HUES64 (cell line): ENCODE measurements at regions not wholly inside any gene's neighbourhood (a gene's known extent, or its start where the extent isn't known, plus 50 kb on each side); places are given as distances from the start of the nearest gene placed in this dataset.

ENCODE experiments used
- H3K27ac ChIP-seq: 2 replicates; pipeline ENCODE4 v1.7.0; 2013; ENCODE audit warnings: low read depth, low read length, inconsistent platforms
- H3K27me3 ChIP-seq: 2 replicates; pipeline ENCODE4 v1.6.1; 2013; ENCODE audit warnings: mild to moderate bottlenecking, low read length; ENCODE audit not compliant: insufficient read depth
- H3K36me3 ChIP-seq: 2 replicates; pipeline ENCODE4 v1.6.1; 2013; ENCODE audit warnings: mild to moderate bottlenecking, low read length; ENCODE audit not compliant: insufficient read depth
- H3K4me1 ChIP-seq: 2 replicates; pipeline ENCODE4 v1.6.1; 2013; ENCODE audit warnings: mild to moderate bottlenecking, low read length, moderate library complexity; ENCODE audit not compliant: insufficient read depth
- H3K4me3 ChIP-seq: 2 replicates; pipeline ENCODE4 v1.5.1; 2013; ENCODE audit warnings: mild to moderate bottlenecking, low read length, moderate library complexity
- H3K9ac ChIP-seq: 2 replicates; pipeline ENCODE4 v1.6.1; 2013; ENCODE audit warnings: mild to moderate bottlenecking, low read depth, low read length
- H3K9me3 ChIP-seq: 2 replicates; pipeline ENCODE4 v1.6.1; 2013; ENCODE audit warnings: low read depth, low read length; ENCODE audit not compliant: insufficient read depth
- WGBS: fragments of 150-250, 120-280 bp; methylation state at CpG from one replicate; pipeline ENCODE4 v1.1.7; 2013; ENCODE audit warnings: missing lambda C conversion rate; 5-methylcytosine and 5-hydroxymethylcytosine counted together

DNA sequence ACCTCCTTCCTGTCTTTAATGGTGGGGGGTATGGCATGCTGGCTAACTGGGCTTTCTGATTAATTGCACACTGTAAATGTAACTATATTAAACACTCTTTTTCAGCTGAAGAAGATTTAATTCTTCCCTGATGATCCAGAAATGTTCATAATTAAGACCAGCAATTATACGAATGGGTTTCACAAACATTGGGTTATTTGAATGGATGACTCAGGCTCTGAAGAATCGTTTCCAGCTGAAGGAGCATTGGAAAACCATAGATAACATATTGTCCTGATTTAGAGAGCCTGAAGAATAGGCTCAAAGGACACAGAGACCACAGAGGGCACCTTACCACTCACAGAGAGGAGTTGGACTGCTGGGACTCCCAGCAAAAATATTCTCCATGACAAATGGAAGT, 130.7 kb upstream of the SSTR4 start:
- Histone ChIP-seq H3K9me3 (no peaks in the 10 kb centered on the region; the same call in 1 of the 2 replicates), H3K4me3 (no peak overlapping the region), H3K4me1 (no peaks in the 10 kb centered on the region), H3K27ac (no peak overlapping the region), H3K36me3 (no peaks in the 10 kb centered on the region), H3K9ac (no peak overlapping the region), H3K27me3 (no peaks in the 10 kb centered on the region)
- 95% methylated on average over 2 of the region's 2 CpGs for whole genome bisulfite sequencing

DNA sequence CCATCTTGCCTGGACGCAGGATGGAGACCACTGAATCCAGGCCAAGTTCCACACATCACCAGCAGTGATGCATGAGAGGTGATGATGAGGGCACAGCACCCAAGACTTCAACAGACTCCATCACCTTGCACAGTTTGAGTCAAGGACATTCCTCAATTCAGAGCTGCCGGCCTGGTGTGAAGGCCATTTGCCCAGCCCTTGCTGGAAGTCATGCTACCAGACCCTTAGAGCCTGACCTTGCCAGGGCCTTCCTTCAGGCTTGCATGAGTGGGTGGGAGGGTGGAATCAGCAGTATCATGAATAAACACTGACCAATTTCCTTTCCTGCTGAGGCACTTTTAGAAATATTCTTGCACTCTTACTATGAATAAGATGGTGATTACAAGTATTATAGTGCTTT, 130.2 kb upstream of the SSTR4 start:
- H3K9ac ChIP-seq: no peak overlapping the region
- H3K27ac ChIP-seq: no peak overlapping the region
- no peaks in the 10 kb centered on the region for H3K4me1 ChIP-seq
- H3K4me3 ChIP-seq: no peak overlapping the region
- WGBS: 95% methylated on average over 2 of the region's 2 CpGs
- no peaks in the 10 kb centered on the region for H3K27me3 ChIP-seq
- no peaks in the 10 kb centered on the region; the same call in 1 of the 2 replicates for H3K9me3 ChIP-seq
- H3K36me3 ChIP-seq: no peaks in the 10 kb centered on the region

DNA sequence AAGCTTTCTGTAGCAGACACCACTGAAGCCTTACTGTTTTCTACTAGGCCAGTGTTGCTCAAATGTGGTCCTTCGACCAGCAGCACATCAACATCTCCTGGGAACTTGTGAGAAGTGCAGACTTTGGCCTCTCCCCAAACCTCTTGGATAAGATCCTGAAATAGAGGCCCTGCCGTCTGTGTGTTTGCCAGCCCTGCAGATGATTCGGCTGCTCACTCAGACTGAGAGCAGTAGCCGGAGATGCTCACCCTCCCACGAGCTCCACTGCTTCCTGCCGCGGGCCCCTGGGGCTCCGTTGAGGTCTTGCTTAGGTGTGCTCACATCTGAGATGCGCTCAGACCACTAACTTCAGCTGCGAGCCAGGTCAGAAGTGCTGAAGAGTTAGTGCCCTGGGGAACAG, 129.5 kb upstream of the SSTR4 start:
- H3K9me3 ChIP-seq: no peaks in the 10 kb centered on the region
- H3K4me3 ChIP-seq: no peak overlapping the region
- WGBS: 90% methylated on average over 10 of the region's 10 CpGs
- H3K27me3 ChIP-seq: no peaks in the 10 kb centered on the region
- H3K4me1 ChIP-seq: no peaks in the 10 kb centered on the region
- no peaks in the 10 kb centered on the region for H3K36me3 ChIP-seq
- no peak overlapping the region for H3K9ac ChIP-seq
- H3K27ac ChIP-seq: no peak overlapping the region

DNA sequence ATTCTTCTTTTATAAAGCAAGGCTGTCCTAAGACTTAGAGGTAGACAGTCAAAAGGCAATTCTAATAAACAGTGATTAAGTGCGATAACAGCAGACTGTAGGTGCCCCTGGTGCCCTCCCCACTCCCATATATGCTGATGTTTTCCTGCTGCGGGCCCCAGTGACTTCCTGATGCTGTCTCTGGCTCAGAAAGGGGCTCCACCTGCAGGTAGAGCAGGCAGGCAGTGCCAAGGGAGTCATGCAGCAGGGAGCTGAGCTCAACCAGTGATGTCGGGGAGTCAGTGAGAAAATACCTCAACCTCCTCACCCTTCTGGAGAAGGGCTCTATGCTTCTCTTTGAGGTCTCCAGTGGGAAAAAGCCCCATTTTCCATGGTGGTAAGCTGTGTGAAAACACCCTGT, 126.7 kb upstream of the SSTR4 start:
- 83% methylated on average over 3 of the region's 3 CpGs for WGBS
- H3K9me3 ChIP-seq: 0 out of 2 replicates have a peak, but pooled peaks cover 4% of the 10 kb centered on the region

DNA sequence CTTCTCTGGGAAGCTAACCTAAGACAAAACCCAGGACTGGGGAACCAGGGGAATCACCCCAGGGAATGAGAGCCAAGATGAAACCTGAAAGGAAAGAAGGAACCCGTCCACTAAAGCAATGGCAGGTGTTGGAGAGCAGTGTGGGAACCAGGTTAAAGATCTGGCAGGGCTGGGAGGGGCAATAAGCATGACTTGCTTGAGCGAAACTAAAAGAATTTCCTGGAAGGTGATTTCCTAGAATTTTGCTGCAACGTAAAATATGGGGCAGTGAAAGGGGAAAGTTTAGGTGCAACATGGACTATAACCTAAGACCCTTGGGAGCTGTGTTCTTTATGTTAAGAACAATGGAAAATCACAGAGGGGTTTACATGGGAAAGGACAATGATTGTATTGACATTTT, 126.2 kb upstream of the SSTR4 start:
- Histone ChIP-seq H3K36me3 (no peaks in the 10 kb centered on the region), H3K9ac (no peak overlapping the region), H3K27me3 (no peaks in the 10 kb centered on the region), H3K4me1 (no peaks in the 10 kb centered on the region), H3K27ac (no peak overlapping the region), H3K9me3 (0 out of 2 replicates have a peak, but pooled peaks cover 4% of the 10 kb centered on the region), H3K4me3 (no peak overlapping the region)
- WGBS: 93% methylated on average over 3 of the region's 3 CpGs

More for the DNA sequence above, 126.7 kb upstream of the SSTR4 start:
- H3K27me3 ChIP-seq: no peaks in the 10 kb centered on the region
- no peaks in the 10 kb centered on the region for H3K36me3 ChIP-seq
- no peaks in the 10 kb centered on the region for H3K4me1 ChIP-seq
- no peak overlapping the region for H3K4me3 ChIP-seq
- H3K27ac ChIP-seq: no peak overlapping the region
- H3K9ac ChIP-seq: no peak overlapping the region

DNA sequence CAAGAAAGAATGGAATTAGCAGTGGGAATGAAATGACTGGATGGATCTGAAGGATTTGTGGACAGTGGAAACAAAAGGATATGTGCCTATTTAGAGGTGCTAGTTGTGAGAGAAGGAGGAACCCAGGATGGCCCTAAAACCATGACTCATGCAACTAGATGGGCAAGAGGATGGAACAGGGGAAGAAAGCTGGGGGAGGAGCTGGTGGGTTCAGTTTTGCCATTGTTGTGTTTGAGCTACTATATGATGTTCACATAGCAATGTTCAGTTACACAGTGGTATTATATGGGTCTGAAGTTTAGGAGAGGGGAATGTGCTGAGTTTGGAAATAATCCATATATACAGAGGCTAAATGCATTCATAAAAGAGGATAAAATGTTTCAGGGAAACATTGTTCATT, 125.7 kb upstream of the SSTR4 start:
- Histone ChIP-seq H3K27ac (no peak overlapping the region), H3K4me1 (no peaks in the 10 kb centered on the region), H3K4me3 (no peak overlapping the region), H3K9me3 (0 out of 2 replicates have a peak, but pooled peaks cover 4% of the 10 kb centered on the region), H3K36me3 (no peaks in the 10 kb centered on the region), H3K27me3 (no peaks in the 10 kb centered on the region), H3K9ac (no peak overlapping the region)

DNA sequence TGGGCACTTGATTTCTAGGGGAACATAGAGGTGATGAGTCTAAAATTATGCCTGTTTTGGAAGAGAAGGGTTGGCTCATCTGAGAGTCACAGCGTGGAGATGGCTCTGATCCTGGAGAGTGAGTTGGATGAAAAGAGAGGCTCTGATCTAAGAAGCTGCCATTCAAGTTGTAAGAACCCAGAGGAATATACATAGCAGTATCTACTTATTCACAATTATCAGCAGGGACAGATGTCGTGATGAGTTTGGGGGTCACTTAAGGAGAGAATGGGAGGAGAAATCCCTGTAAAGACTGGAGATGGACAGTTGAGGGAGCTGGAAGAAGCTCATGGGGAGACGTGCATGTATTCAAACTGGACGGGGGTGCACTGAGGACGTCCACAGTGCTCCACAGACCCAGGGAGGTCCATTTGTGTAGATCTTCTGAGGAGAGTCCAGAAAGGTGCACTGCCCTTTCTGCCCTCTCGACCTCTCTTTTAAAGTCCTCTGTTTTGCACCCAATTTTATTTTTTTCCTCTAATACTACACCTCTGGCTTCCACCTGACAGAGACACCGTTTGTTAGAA, 124.7 kb upstream of the SSTR4 start:
- Histone ChIP-seq H3K9ac (no peak overlapping the region), H3K4me1 (no peaks in the 10 kb centered on the region), H3K36me3 (no peaks in the 10 kb centered on the region), H3K27ac (no peak overlapping the region), H3K4me3 (no peak overlapping the region), H3K27me3 (no peaks in the 10 kb centered on the region), H3K9me3 (0 out of 2 replicates have a peak, but pooled peaks cover 4% of the 10 kb centered on the region)
- WGBS: 86% methylated on average over 7 of the region's 7 CpGs

DNA sequence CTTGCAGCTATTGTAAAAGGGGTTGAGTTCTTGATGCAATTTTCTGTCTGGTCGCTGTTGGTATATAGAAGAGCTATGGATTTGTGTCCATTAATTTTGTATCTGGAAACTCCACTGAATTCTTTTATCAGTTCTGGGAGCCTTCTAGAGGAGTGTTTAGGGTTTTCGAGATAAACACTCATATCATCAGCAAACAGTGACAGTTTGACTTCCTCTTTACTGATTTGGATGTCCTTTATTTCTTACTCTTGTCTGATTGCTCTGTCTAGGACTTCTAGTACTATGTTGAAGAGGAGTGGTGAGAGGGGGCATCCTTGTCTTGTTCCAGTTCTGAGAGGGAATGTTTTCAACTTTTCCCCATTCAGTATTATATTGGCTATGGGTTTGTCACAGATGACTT, 120.8 kb upstream of the SSTR4 start:
- Histone ChIP-seq H3K9ac (no peak overlapping the region), H3K27me3 (no peaks in the 10 kb centered on the region), H3K4me3 (no peak overlapping the region), H3K36me3 (no peaks in the 10 kb centered on the region), H3K9me3 (0 out of 2 replicates have a peak, but pooled peaks cover 4% of the 10 kb centered on the region), H3K4me1 (no peaks in the 10 kb centered on the region), H3K27ac (no peak overlapping the region)
- 92% methylated on average over 2 of the region's 2 CpGs for WGBS

DNA sequence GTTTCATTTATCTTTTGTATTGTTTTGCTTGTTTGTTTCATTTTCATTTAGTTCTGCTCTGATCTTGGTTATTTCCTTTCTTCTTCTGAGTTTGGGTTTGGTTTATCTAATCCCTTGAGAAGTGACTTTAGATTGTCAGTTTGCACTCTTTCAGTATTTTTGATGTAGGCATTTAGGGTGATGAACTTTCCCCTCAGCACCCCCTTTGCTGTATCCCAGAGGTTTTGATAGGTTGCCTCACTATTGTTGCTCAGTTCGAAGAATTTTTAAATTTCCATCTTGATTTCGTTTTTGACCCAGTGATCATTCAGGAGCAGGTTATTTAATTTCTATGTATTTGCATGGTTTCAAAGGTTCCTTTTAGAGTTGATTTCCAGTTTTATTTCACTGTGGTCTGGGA, 119.6 kb upstream of the SSTR4 start:
- Histone ChIP-seq H3K27ac (no peak overlapping the region), H3K4me1 (no peaks in the 10 kb centered on the region), H3K27me3 (no peaks in the 10 kb centered on the region), H3K4me3 (no peak overlapping the region), H3K9ac (no peak overlapping the region), H3K36me3 (no peaks in the 10 kb centered on the region), H3K9me3 (0 out of 2 replicates have a peak, but pooled peaks cover 4% of the 10 kb centered on the region)
- WGBS: 85% methylated on average over 2 of the region's 2 CpGs

DNA sequence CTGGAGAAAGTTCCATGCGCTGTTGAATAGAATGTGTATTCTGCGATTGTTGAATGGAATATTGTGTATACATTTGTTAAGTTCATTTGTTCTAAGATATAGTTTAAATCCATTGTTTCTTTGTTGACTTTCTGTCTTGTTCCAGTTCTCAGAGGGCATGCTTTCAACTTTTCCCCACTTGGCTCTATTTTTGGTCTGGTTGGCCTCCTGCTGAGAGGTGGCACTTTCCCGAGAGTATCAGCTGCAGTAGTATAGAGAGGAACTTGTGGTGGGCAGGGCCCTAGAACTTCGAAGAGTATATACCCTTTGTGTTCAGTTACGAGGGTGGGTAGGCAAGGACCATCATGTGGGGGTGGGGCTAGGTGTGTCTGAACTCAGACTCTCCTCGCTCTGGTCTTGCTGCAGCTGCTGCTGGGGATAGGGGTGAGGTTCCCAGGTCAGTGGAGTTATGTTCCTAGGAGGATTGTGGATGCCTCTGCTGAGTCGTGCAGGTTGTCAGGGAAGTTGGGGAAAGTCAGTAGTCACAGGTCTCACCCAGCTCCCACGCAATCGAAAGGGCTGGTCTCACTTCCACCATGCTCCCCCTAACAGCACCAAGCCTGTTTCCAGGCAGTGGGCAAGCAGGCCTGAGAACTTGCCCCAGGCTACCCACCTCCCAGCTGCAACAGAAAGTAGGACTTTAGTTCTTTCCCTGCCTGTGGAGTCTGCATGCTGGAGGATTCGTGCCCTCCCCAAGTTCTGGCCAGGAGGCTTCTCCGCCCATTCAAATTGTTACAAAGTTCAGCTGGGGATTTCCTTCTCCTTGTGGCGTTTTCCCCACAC, 118.9 kb upstream of the SSTR4 start:
- no peaks in the 10 kb centered on the region for H3K4me1 ChIP-seq
- H3K27me3 ChIP-seq: no peaks in the 10 kb centered on the region
- no peaks in the 10 kb centered on the region for H3K36me3 ChIP-seq
- 84% methylated on average over 12 of the region's 12 CpGs for WGBS
- no peak overlapping the region for H3K4me3 ChIP-seq
- no peak overlapping the region for H3K27ac ChIP-seq
- no peak overlapping the region for H3K9ac ChIP-seq
- 0 out of 2 replicates have a peak, but pooled peaks cover 4% of the 10 kb centered on the region for H3K9me3 ChIP-seq

DNA sequence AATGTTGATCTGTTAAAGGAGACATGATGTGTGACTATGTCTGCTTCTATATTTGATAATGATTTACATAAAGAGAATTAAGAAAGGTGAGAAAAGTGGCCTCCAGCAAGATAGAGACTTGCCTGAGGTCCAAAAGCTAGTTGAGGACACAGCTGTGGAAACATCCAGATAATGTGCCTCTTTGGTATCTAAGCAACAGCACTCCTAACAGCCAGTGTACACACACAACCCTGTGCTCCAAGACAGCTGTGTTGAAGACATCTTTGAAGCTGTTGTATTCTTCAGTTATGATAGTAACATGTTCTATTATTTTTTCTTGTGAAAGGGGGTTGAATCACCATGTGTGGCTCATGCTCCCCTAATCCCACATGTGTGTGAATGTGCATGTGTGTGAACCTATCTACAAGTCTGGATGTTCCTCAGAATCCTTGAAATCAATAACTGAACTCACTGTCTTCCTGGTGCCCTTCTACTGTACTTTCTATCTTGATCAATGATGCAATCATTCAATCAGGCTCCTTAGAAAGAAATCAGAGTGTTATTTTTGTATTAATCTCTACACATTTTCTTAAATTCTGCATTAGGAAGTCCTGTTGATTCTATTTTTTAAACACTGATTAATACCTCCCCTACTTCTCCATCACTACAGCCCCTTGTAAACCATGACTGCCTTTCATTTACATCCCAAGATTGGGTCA, 116.7 kb upstream of the SSTR4 start:
- H3K36me3 ChIP-seq: no peaks in the 10 kb centered on the region
- H3K9me3 ChIP-seq: no peaks in the 10 kb centered on the region
- no peak overlapping the region for H3K4me3 ChIP-seq
- no peaks in the 10 kb centered on the region for H3K27me3 ChIP-seq
- H3K4me1 ChIP-seq: no peaks in the 10 kb centered on the region
- H3K9ac ChIP-seq: no peak overlapping the region
- no peak overlapping the region for H3K27ac ChIP-seq
